OCI-LY3 (cell line): ENCODE measurements at regions not wholly inside any gene's neighbourhood (a gene's known extent, or its start where the extent isn't known, plus 50 kb on each side); places are given as distances from the start of the nearest gene placed in this dataset.
"Not testable (repeated sequence)": the region's sequence is repeated elsewhere in the genome, so short reads cannot be mapped to it uniquely, and the experiment has no call there.

ENCODE experiments used
- CTCF ChIP-seq: fragments of 200-600, 300-600 bp; sonication (generic); IDR thresholded peaks from 2 replicates; pipeline ENCODE4 v1.5.1; 2014; ENCODE audit warnings: antibody characterized with exemption, low read length, low read depth
- EZH2phosphoT487 ChIP-seq: fragments of 200-600 bp; shearing (Covaris generic); IDR thresholded peaks from 2 replicates; pipeline ENCODE4 v1.6.1; 2018; ENCODE audit warnings: antibody characterized with exemption, mixed run types, low read depth

DNA sequence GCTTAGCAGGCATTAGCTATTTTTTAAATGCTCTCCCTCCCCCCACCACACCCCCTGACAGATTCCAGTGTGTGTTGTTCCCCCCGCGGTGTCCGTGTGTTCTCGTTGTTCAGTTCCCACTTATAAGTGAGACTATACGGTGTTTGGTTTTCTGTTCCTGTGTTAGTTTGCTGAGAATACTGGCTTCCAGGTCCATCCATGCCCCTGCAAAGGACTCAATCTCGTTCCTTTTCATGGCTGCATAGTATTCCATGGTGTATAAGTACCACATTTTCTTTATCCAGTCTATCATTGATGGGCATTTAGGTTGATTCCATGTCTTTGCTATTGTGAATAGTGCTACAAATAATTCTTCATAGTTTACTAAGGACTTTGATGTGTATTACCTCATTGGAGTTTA is 97.3 kb upstream of the ZEB2 start:
- TF ChIP-seq CTCF, EZH2phosphoT487: not testable (repeated sequence)
